SIG-M5 (cell line): ENCODE measurements at regions not wholly inside any gene's neighbourhood (a gene's known extent, or its start where the extent isn't known, plus 50 kb on each side); places are given as distances from the start of the nearest gene placed in this dataset.

Experiments
- DNase-seq: peaks from one replicate; lab custom pipeline; 2025; lab: John Stamatoyannopoulos, UW

- no peak for DNase-seq
Observed at GRCh38 chr2:186069676-186070075, 331.1 kb downstream of the FSIP2 start.

- DNase-seq, result no peak
Observed at GRCh38 chr2:186085226-186085625, 346.6 kb downstream of the FSIP2 start.

- DNase-seq, result no peak
Observed at GRCh38 chr2:186093174-186093573, 354.6 kb downstream of the FSIP2 start.

- no peak for DNase-seq
Observed at GRCh38 chr2:186098821-186099220, 360.2 kb downstream of the FSIP2 start.

- DNase-seq, result no peak
Observed at GRCh38 chr2:186099826-186100225, 361.2 kb downstream of the FSIP2 start.

- no peak for DNase-seq
Observed at GRCh38 chr2:186100636-186101035, 362.0 kb downstream of the FSIP2 start.

GRCh38 chr2:186101616-186102015 is 363.0 kb downstream of the FSIP2 start:
- no peak for DNase-seq

- no peak for DNase-seq
Observed at GRCh38 chr2:186103276-186103675, 364.7 kb downstream of the FSIP2 start.

- no peak for DNase-seq
Observed at GRCh38 chr2:186105016-186105724, 366.6 kb downstream of the FSIP2 start.

- DNase-seq, result no peak
Observed at GRCh38 chr2:186108470-186108869, 369.9 kb downstream of the FSIP2 start.

- DNase-seq, result no peak
Observed at GRCh38 chr2:186113284-186113683, 372.8 kb upstream of the ZC3H15 start.

GRCh38 chr2:186125156-186125555 is 360.9 kb upstream of the ZC3H15 start:
- no peak for DNase-seq

- no peak for DNase-seq
Observed at GRCh38 chr2:186125625-186126024, 360.4 kb upstream of the ZC3H15 start.

- no peak for DNase-seq
Observed at GRCh38 chr2:186126181-186126580, 359.9 kb upstream of the ZC3H15 start.

- DNase-seq, result no peak
Observed at GRCh38 chr2:186129767-186130581, 356.1 kb upstream of the ZC3H15 start.

GRCh38 chr2:186130748-186131641 is 355.1 kb upstream of the ZC3H15 start:
- no peak for DNase-seq

GRCh38 chr2:186135686-186136085 is 350.4 kb upstream of the ZC3H15 start:
- no peak for DNase-seq

GRCh38 chr2:186136860-186137259 is 349.2 kb upstream of the ZC3H15 start:
- DNase-seq, result no peak

- DNase-seq, result no peak
Observed at GRCh38 chr2:186138845-186139244, 347.2 kb upstream of the ZC3H15 start.

- no peak for DNase-seq
Observed at GRCh38 chr2:186159101-186159500, 327.0 kb upstream of the ZC3H15 start.

- no peak for DNase-seq
Observed at GRCh38 chr2:186164325-186164724, 321.7 kb upstream of the ZC3H15 start.

- DNase-seq, result no peak
Observed at GRCh38 chr2:186170693-186171092, 315.4 kb upstream of the ZC3H15 start.
